HFFc6 (cell line): ENCODE measurements at regions not wholly inside any gene's neighbourhood (a gene's known extent, or its start where the extent isn't known, plus 50 kb on each side); places are given as distances from the start of the nearest gene placed in this dataset.
A peak's percentile ranks its signal among the peaks of the same experiment; 100 is the strongest.

Source experiments
- DNase-seq: peaks from one replicate; pipeline ENCODE4 v3.0.0-alpha.2; 2018
- H3K27ac Mint-ChIP-seq: 2 replicates; pipeline ENCODE4 v1.8.0; 2020; ENCODE audit warnings: mild to moderate bottlenecking, mixed read lengths
- H3K27me3 Mint-ChIP-seq: 2 replicates; pipeline ENCODE4 v1.8.0; 2021; ENCODE audit warnings: mild to moderate bottlenecking, moderate library complexity, mixed read lengths; ENCODE audit not compliant: insufficient read depth
- H3K36me3 Mint-ChIP-seq: 2 replicates; pipeline ENCODE4 v1.8.0; 2021; ENCODE audit warnings: low read depth, mixed read lengths
- H3K4me1 Mint-ChIP-seq: 2 replicates; pipeline ENCODE4 v1.8.0; 2020; ENCODE audit warnings: low read depth, mixed read lengths
- H3K4me3 Mint-ChIP-seq: 2 replicates; pipeline ENCODE4 v1.8.0; 2020; ENCODE audit warnings: mild to moderate bottlenecking, moderate library complexity, mixed read lengths
- H3K9me3 Mint-ChIP-seq: 2 replicates; pipeline ENCODE4 v1.8.0; 2020; ENCODE audit warnings: mild to moderate bottlenecking, mixed read lengths
- CTCF ChIP-seq: fragments of 200-600 bp; sonication (generic); IDR thresholded peaks from 2 replicates; pipeline ENCODE4 v1.5.0; 2021; ENCODE audit warnings: antibody characterized with exemption, mild to moderate bottlenecking

- peak; percentile 100 for TF ChIP-seq CTCF
- Mint-ChIP-seq H3K4me1 (no peaks in the 10 kb centered on the region), H3K9me3 (peaks cover under 1% of the 10 kb centered on the region; the same call in 1 of the 2 replicates), H3K27ac (no peak overlapping the region), H3K4me3 (no peak overlapping the region), H3K27me3 (peaks cover 18% of the 10 kb centered on the region), H3K36me3 (no peaks in the 10 kb centered on the region)
- DNase-seq = peak; percentile 39
Measured at GRCh38 chr22:44625981-44626687, 75.9 kb upstream of the PRR5 start.

GRCh38 chr22:44625421-44625760 is 76.6 kb upstream of the PRR5 start:
- no peaks in the 10 kb centered on the region for H3K4me1 Mint-ChIP-seq
- no peaks in the 10 kb centered on the region for H3K36me3 Mint-ChIP-seq
- no peak for DNase-seq
- no peak overlapping the region for H3K27ac Mint-ChIP-seq
- H3K4me3 Mint-ChIP-seq = no peak overlapping the region
- no peak for TF ChIP-seq CTCF
- no peaks in the 10 kb centered on the region for H3K9me3 Mint-ChIP-seq
- H3K27me3 Mint-ChIP-seq = peaks cover 15% of the 10 kb centered on the region

GRCh38 chr22:44624689-44625420 is 77.1 kb upstream of the PRR5 start:
- no peak for TF ChIP-seq CTCF
- H3K4me1 Mint-ChIP-seq = no peaks in the 10 kb centered on the region
- DNase-seq = no peak
- H3K36me3 Mint-ChIP-seq = no peaks in the 10 kb centered on the region
- H3K27ac Mint-ChIP-seq = no peak overlapping the region
- H3K9me3 Mint-ChIP-seq = no peaks in the 10 kb centered on the region
- H3K27me3 Mint-ChIP-seq = peaks cover 15% of the 10 kb centered on the region
- H3K4me3 Mint-ChIP-seq = no peak overlapping the region

- Mint-ChIP-seq H3K27ac (no peak overlapping the region), H3K27me3 (peaks cover 15% of the 10 kb centered on the region), H3K4me1 (no peaks in the 10 kb centered on the region), H3K9me3 (no peaks in the 10 kb centered on the region), H3K36me3 (no peaks in the 10 kb centered on the region), H3K4me3 (no peak overlapping the region)
- no peak for DNase-seq
- TF ChIP-seq CTCF = peak; percentile 65
Measured at GRCh38 chr22:44623771-44624510, 78.1 kb upstream of the PRR5 start.

DNA sequence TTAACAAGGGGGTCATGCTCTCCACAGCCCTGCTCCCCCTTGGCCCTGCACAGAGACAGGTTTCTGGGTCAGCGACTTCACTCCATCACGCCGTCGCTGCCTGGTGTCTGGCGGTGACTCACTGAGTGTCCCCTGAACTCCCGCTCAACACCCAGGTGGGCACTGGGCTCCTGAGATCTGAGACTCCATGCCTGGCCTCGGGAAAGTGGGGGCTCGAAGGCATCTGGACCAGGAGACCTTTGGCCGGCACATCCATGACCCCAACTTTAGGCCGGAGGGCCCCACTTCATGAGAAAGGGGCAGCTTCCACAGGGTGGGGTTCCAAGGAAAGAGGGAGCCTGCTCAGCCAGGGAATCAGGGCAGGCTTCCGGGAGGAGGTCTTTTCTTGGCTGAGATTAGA is 79.3 kb upstream of the PRR5 start:
- Mint-ChIP-seq H3K4me1 (no peaks in the 10 kb centered on the region), H3K9me3 (no peaks in the 10 kb centered on the region)
- TF ChIP-seq CTCF = no peak

More for the DNA sequence above, 79.3 kb upstream of the PRR5 start:
- DNase-seq = no peak
- Mint-ChIP-seq H3K27me3 (peaks cover 7% of the 10 kb centered on the region), H3K36me3 (no peaks in the 10 kb centered on the region), H3K27ac (no peak overlapping the region), H3K4me3 (no peak overlapping the region)
